Body of pancreas (tissue), 4 donors: ENCODE measurements at regions not wholly inside any gene's neighbourhood (a gene's known extent, or its start where the extent isn't known, plus 50 kb on each side); places are given as distances from the start of the nearest gene placed in this dataset.

Experiments
- ATAC-seq: fragments of 150-250 bp; one replicate; pipeline ENCODE4 v1.9.1; 2016
- DNase-seq, 4 donors: peaks; one replicate each; pipeline ENCODE4 v3.0.0-alpha.2; 2019
- H3K27ac ChIP-seq, 4 donors: fragments of 200-600 bp; sonication (generic); 1 replicate in 3 of 4; 2 replicates in 1 of 4; pipeline versions ENCODE4 v1.5.1 to v1.6.1; 2016 to 2019; ENCODE audit warnings: mild to moderate bottlenecking in 1 of 4, mixed read lengths in 1 of 4, moderate library complexity in 1 of 4
- H3K27me3 ChIP-seq, 2 donors: fragments of 200-600 bp; sonication (generic); one replicate each; pipeline ENCODE4 v1.6.0; 2016; ENCODE audit warnings: mild to moderate bottlenecking in 1 of 2
- H3K36me3 ChIP-seq, 2 donors: fragments of 200-600 bp; sonication (generic); replicated peaks in 1 of 2; 2 replicates each; pipeline ENCODE4 v1.5.1; 2016; ENCODE audit warnings: low read depth in 2 of 2; ENCODE audit not compliant: insufficient read depth in 1 of 2
- H3K4me1 ChIP-seq: fragments of 200-600 bp; sonication (generic); one replicate; pipeline ENCODE4 v1.6.0; 2016
- H3K4me3 ChIP-seq, 2 donors: fragments of 200-600 bp; sonication (generic); 1 replicate in 1 of 2; 2 replicates in 1 of 2; pipeline ENCODE4 v1.5.1; 2016 to 2019
- H3K9me3 ChIP-seq, 3 donors: fragments of 200-600 bp; sonication (generic); 1 replicate in 2 of 3; 2 replicates in 1 of 3; pipeline ENCODE4 v1.5.1; 2016
- POLR2A ChIP-seq, 3 donors: fragments of 450-650 bp; IDR thresholded peaks; one replicate each; pipeline ENCODE4 v1.6.1; 2016; ENCODE audit warnings: antibody characterized with exemption in 3 of 3, mild to moderate bottlenecking in 2 of 3
- WGBS, 2 donors: methylation state at CpG; one replicate each; pipeline ENCODE4 v1.1.5; 2017; 5-methylcytosine and 5-hydroxymethylcytosine counted together
- intact Hi-C: fragments of 100-400 bp; cut with DNase I; formaldehyde crosslinking; loops from one replicate; pipeline ENCODE4 v1.15.1; 2023
- TF ChIP-seq, protein P1 (sequence below), 7 experiments: fragments of 450-650 bp in 4 of 7; fragments of 200-600 bp in 3 of 7; sonication (generic) in 3 of 7; IDR thresholded peaks; one replicate each; pipeline ENCODE4 v1.5.1; 2016 to 2019; ENCODE audit warnings: antibody characterized with exemption in 7 of 7

- H3K36me3 ChIP-seq, result no peaks in the 10 kb centered on the region
- no peaks in the 10 kb centered on the region for H3K27me3 ChIP-seq
- intact Hi-C loops, result no loop called here
- 71 to 78% methylated on average over 1 of the region's 1 CpG for WGBS, 2 donors
- TF ChIP-seq, protein P1, sequence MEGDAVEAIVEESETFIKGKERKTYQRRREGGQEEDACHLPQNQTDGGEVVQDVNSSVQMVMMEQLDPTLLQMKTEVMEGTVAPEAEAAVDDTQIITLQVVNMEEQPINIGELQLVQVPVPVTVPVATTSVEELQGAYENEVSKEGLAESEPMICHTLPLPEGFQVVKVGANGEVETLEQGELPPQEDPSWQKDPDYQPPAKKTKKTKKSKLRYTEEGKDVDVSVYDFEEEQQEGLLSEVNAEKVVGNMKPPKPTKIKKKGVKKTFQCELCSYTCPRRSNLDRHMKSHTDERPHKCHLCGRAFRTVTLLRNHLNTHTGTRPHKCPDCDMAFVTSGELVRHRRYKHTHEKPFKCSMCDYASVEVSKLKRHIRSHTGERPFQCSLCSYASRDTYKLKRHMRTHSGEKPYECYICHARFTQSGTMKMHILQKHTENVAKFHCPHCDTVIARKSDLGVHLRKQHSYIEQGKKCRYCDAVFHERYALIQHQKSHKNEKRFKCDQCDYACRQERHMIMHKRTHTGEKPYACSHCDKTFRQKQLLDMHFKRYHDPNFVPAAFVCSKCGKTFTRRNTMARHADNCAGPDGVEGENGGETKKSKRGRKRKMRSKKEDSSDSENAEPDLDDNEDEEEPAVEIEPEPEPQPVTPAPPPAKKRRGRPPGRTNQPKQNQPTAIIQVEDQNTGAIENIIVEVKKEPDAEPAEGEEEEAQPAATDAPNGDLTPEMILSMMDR (IDR thresholded peaks at IDR 0.05), result no peak
- no peak for TF ChIP-seq POLR2A (IDR thresholded peaks at IDR 0.05)
- no peaks in the 10 kb centered on the region for H3K9me3 ChIP-seq
- H3K27ac ChIP-seq, result no peak overlapping the region
- DNase-seq, result no peak
- H3K4me3 ChIP-seq, result no peak overlapping the region
- no peaks in the 10 kb centered on the region for H3K4me1 ChIP-seq
- no peak for ATAC-seq
Observed at GRCh38 chr3:159102001-159102400, 300.1 kb downstream of the MFSD1 start.

DNA sequence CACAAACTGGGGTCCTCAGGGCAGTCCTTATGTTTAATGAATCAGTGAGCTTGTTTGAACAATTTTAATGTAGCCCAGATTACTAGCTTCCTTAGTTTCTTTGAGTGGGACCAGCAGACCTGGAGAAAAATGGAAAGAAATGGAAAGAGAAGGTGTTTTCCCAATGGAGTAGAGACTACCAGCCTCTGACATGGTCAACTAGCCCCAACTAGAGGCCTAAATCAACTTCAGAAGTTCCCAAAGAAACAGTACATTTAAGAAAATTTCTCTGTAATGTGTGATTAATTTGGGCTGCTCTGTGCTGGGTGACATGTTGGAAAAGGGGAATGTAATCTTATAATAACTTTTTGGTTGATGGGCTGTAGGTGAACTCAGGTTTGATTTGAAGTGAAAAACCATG lies 310.9 kb downstream of the MFSD1 start:
- intact Hi-C loops, result no loop called here
- ATAC-seq, result no peak

DNA sequence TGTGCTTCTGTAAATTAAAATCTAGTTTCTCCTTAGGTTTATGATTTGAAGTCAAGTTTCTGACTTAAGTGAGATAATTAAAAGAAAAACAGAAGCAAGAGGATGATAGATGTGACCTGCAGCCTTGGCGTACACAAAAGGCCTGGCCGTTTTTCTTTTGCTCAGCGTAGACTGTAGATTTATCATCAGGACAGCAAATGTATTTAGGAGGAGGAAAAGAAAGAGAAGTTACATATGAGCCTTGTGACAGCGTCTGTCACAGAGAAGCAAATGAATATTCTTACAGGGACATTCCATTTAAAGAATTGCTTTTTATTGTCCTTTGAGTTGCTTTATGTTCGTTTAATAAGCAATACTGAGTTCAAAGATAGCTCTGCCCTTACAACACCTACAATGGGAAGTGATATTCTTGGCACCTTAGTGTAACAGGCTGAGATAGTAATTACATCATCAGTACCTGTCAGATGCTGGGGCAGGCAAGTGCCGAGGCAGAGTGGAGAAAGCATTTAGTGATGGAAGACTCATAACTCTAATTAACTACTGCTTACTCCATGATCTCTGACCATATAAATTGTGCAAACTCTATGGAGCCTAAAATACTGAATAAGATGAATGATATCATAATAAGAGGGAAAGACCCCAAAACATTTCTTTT lies 311.5 kb downstream of the MFSD1 start:
- no peak for DNase-seq
- H3K27ac ChIP-seq, result no peak overlapping the region
- ATAC-seq, result no peak
- no peaks in the 10 kb centered on the region for H3K36me3 ChIP-seq
- no peak for TF ChIP-seq POLR2A (IDR thresholded peaks at IDR 0.05)
- TF ChIP-seq, protein P1 (IDR thresholded peaks at IDR 0.05), result no peak
- H3K4me1 ChIP-seq, result no peaks in the 10 kb centered on the region
- WGBS, 2 donors, result 55% methylated on average over 6 of the region's 6 CpGs
- intact Hi-C loops, result no loop called here
- H3K27me3 ChIP-seq, result no peaks in the 10 kb centered on the region
- no peak overlapping the region for H3K4me3 ChIP-seq
- H3K9me3 ChIP-seq, result no peaks in the 10 kb centered on the region

More for the DNA sequence above, 310.9 kb downstream of the MFSD1 start:
- no peak for TF ChIP-seq POLR2A (IDR thresholded peaks at IDR 0.05)
- TF ChIP-seq, protein P1 (IDR thresholded peaks at IDR 0.05), result no peak
- H3K27me3 ChIP-seq, result no peaks in the 10 kb centered on the region
- no peaks in the 10 kb centered on the region for H3K36me3 ChIP-seq
- H3K9me3 ChIP-seq, result no peaks in the 10 kb centered on the region
- DNase-seq, result no peak
- H3K4me3 ChIP-seq, result no peak overlapping the region
- H3K27ac ChIP-seq, result no peak overlapping the region
- no peaks in the 10 kb centered on the region for H3K4me1 ChIP-seq

- Histone ChIP-seq H3K4me1 (no peaks in the 10 kb centered on the region), H3K27ac (no peak overlapping the region), H3K9me3 (no peaks in the 10 kb centered on the region), H3K4me3 (no peak overlapping the region), H3K36me3 (no peaks in the 10 kb centered on the region), H3K27me3 (no peaks in the 10 kb centered on the region)
- DNase-seq (no peak), ATAC-seq (no peak)
- TF ChIP-seq, protein P1 (IDR thresholded peaks at IDR 0.05), result no peak
- no peak for TF ChIP-seq POLR2A (IDR thresholded peaks at IDR 0.05)
- intact Hi-C loops, result no loop called here
- 54 to 57% methylated on average over 6 of the region's 6 CpGs for WGBS, 2 donors
Observed at GRCh38 chr3:159114582-159114981, 312.7 kb downstream of the MFSD1 start.

- no peak overlapping the region for H3K27ac ChIP-seq
- intact Hi-C loops, result no loop called here
- H3K27me3 ChIP-seq, result no peaks in the 10 kb centered on the region
- TF ChIP-seq, protein P1 (IDR thresholded peaks at IDR 0.05), result no peak
- no peak for TF ChIP-seq POLR2A (IDR thresholded peaks at IDR 0.05)
- H3K4me3 ChIP-seq, result no peak overlapping the region
- 78 to 86% methylated on average over 1 of the region's 1 CpG for WGBS, 2 donors
- no peaks in the 10 kb centered on the region for H3K36me3 ChIP-seq
- no peaks in the 10 kb centered on the region for H3K9me3 ChIP-seq
- H3K4me1 ChIP-seq, result no peaks in the 10 kb centered on the region
- no peak for DNase-seq
- ATAC-seq, result no peak
Observed at GRCh38 chr3:159123877-159124276, 322.0 kb downstream of the MFSD1 start.
